Testis (tissue), 2 donors: ENCODE measurements at regions not wholly inside any gene's neighbourhood (a gene's known extent, or its start where the extent isn't known, plus 50 kb on each side); places are given as distances from the start of the nearest gene placed in this dataset.

Experiments used
- CTCF ChIP-seq, 3 experiments: fragments of 450-650 bp in 2 of 3; fragments of 200-600 bp in 1 of 3; sonication (generic) in 1 of 3; IDR thresholded peaks; one replicate each; pipeline ENCODE4 v1.5.1; 2016 to 2019; ENCODE audit warnings: antibody characterized with exemption in 3 of 3, mild to moderate bottlenecking in 2 of 3, moderate library complexity in 1 of 3
- POLR2A ChIP-seq: fragments of 450-650 bp; IDR thresholded peaks from one replicate; pipeline ENCODE4 v1.6.1; 2017; ENCODE audit warnings: antibody characterized with exemption, mild to moderate bottlenecking, moderate library complexity

DNA sequence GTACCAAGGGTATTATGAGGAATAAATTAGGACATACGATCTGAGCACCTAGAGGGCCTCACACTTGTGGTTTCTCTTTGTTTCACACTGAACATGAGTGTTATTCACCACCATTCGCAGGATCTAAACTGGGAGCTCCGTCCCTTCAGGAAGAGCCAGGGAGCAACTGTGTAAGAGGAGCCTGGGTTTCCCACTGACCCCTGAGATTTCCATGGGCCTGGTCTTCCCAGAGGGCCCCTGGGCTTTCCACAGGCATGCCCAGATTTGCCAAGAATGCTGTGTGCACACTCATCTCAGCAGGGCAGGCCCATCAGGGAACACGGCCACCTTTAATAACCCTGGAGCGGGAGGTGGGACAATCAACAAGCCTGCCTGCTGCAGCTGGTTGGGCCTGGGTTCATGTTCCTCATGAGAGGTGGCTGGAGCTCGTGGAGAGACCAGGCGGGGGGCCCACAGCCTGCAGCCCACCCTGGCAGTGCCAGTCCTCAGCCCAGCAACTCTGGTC, 416.8 kb upstream of the MYT1L start:
- TF ChIP-seq CTCF (IDR thresholded peaks at IDR 0.05): no peak
- TF ChIP-seq POLR2A: no peak
